GM12878 (cell line): ENCODE measurements at regions not wholly inside any gene's neighbourhood (a gene's known extent, or its start where the extent isn't known, plus 50 kb on each side); places are given as distances from the start of the nearest gene placed in this dataset.

Experiments used
- ATAC-seq: fragments of 200-7000 bp; cut with Tn5 transposase; 3 replicates; pipeline ENCODE4 v1.9.1; 2020; ENCODE audit warnings: mild to moderate bottlenecking, moderate library complexity
- BruUV-seq: library from RNA; stranded (reverse); fragments of 400-500 nt; replicated peaks from 2 replicates; lab custom pipeline; 2021; lab: Mats Ljungman, UMichigan
- CTCF ChIA-PET: fragments of 300-600 bp; sonication (Branson Sonifier 250); formaldehyde crosslinking; extraction: SDS; loops from one replicate; lab custom pipeline; 2021; ENCODE audit warnings: inconsistent platforms; lab: Yijun Ruan, JAX
- POLR2A ChIA-PET: fragments of 350-600 bp; formaldehyde crosslinking; extraction: SDS; loops from one replicate; lab custom pipeline; 2021; ENCODE audit warnings: inconsistent platforms; lab: Charles Lee
- RAD21 ChIA-PET: fragments of 300-600 bp; sonication (Branson Sonifier 250); formaldehyde crosslinking; loops from one replicate; lab custom pipeline; 2023; ENCODE audit warnings: antibody characterized with exemption; ENCODE audit not compliant: unreplicated experiment; lab: Charles Lee
- SMC1A ChIA-PET: fragments of 300-600 bp; sonication (Branson Sonifier 250); formaldehyde crosslinking; loops from one replicate; lab custom pipeline; 2023; ENCODE audit not compliant: unreplicated experiment, uncharacterized antibody; lab: Charles Lee
- DNase-seq: peaks from one replicate; pipeline ENCODE4 v3.0.0-alpha.2; 2011; ENCODE audit warnings: low read depth, low spot score
- FAIRE-seq: peaks from 3 replicates; lab custom pipeline; 2011; peaks lifted over from hg19 to GRCh38; lab: Jason Lieb, UNC
- H2AFZ ChIP-seq: 2 replicates; pipeline ENCODE4 v1.6.0; 2011; ENCODE audit warnings: low read depth, low read length, control low read depth; ENCODE audit not compliant: control insufficient read depth
- H3K27ac ChIP-seq: 2 replicates; pipeline ENCODE4 v1.5.1; 2011; ENCODE audit warnings: control low read depth; ENCODE audit not compliant: control insufficient read depth, insufficient read depth
- H3K27me3 ChIP-seq, 2 experiments: replicated peaks in 1 of 2; 2 replicates each; pipeline versions ENCODE4 v1.6.0 to v1.6.1; 2011; ENCODE audit warnings: low read length in 1 of 2; ENCODE audit not compliant: control insufficient read depth in 2 of 2, insufficient read depth in 2 of 2
- H3K36me3 ChIP-seq, 2 experiments: 2 replicates each; pipeline ENCODE4 v1.5.1; 2011; ENCODE audit warnings: low read length in 1 of 2; ENCODE audit not compliant: control insufficient read depth in 2 of 2, insufficient read depth in 2 of 2
- H3K4me1 ChIP-seq: 2 replicates; pipeline ENCODE4 v1.6.1; 2011; ENCODE audit warnings: mild to moderate bottlenecking, low read length, moderate library complexity, mixed read lengths; ENCODE audit not compliant: control insufficient read depth, insufficient read depth
- H3K4me2 ChIP-seq: 2 replicates; pipeline ENCODE4 v1.6.0; 2011; ENCODE audit warnings: control low read depth; ENCODE audit not compliant: control insufficient read depth, insufficient read depth
- H3K4me3 ChIP-seq: fragments of 200-600 bp; sonication (generic); 2 replicates; pipeline ENCODE4 v1.5.1; 2016
- H3K79me2 ChIP-seq: 2 replicates; pipeline ENCODE4 v1.6.0; 2011; ENCODE audit warnings: low read length; ENCODE audit not compliant: control insufficient read depth, insufficient read depth
- H3K9ac ChIP-seq: 2 replicates; pipeline ENCODE4 v1.8.0; 2011; ENCODE audit warnings: low read length, control low read depth, mixed read lengths; ENCODE audit not compliant: control insufficient read depth, insufficient read depth
- H3K9me3 ChIP-seq: replicated peaks from 3 replicates; pipeline ENCODE4 v1.5.1; 2011; ENCODE audit warnings: mild to moderate bottlenecking, low read length; ENCODE audit not compliant: control insufficient read depth, insufficient read depth
- H4K20me1 ChIP-seq: 2 replicates; pipeline ENCODE4 v1.6.0; 2011; ENCODE audit not compliant: control insufficient read depth, insufficient read depth
- ASH2L ChIP-seq: fragments of 300-600, 200-600 bp; sonication (generic); IDR thresholded peaks from 2 replicates; pipeline ENCODE4 v1.6.1; 2017; ENCODE audit warnings: low read depth, mild to moderate bottlenecking, borderline replicate concordance
- ATF2 ChIP-seq: IDR thresholded peaks from 2 replicates; pipeline ENCODE4 v1.6.1; 2012; ENCODE audit warnings: low read length, inconsistent platforms
- E2F8 ChIP-seq: fragments of 450-650 bp; IDR thresholded peaks from 2 replicates; pipeline ENCODE4 v1.6.1; 2018; ENCODE audit warnings: mild to moderate bottlenecking, low read depth, moderate library complexity; ENCODE audit not compliant: partially characterized antibody
- HSF1 ChIP-seq: fragments of 150-350 bp; IDR thresholded peaks from 2 replicates; pipeline ENCODE4 v1.6.1; 2014; ENCODE audit warnings: mild to moderate bottlenecking, low read depth, low read length
- NR2C1 ChIP-seq: fragments of 450-650 bp; IDR thresholded peaks from 2 replicates; pipeline ENCODE4 v1.6.1; 2017; ENCODE audit warnings: antibody characterized with exemption, mild to moderate bottlenecking, moderate library complexity
- PAX8 ChIP-seq: fragments of 450-650 bp; IDR thresholded peaks from 2 replicates; pipeline ENCODE4 v1.6.1; 2017; ENCODE audit warnings: mild to moderate bottlenecking, moderate library complexity
- POLR2A ChIP-seq: IDR thresholded peaks from 2 replicates; pipeline ENCODE4 v1.6.1; 2011; ENCODE audit warnings: low read depth, mild to moderate bottlenecking, low read length
- WRNIP1 ChIP-seq: IDR thresholded peaks from 2 replicates; pipeline ENCODE4 v1.6.1; 2011; ENCODE audit warnings: low read depth, low read length, improper control_type of control experiment, borderline replicate concordance
- ZSCAN29 ChIP-seq: fragments of 450-650 bp; IDR thresholded peaks from 2 replicates; pipeline ENCODE4 v1.6.1; 2017; ENCODE audit warnings: mild to moderate bottlenecking, moderate library complexity
- WGBS: methylation state at CpG from one replicate; pipeline ENCODE4 v1.1.6; 2016; ENCODE audit warnings: low lambda C conversion rate; ENCODE audit not compliant: insufficient replicate concordance, insufficient coverage; ENCODE audit errors: missing lambda C conversion rate; 5-methylcytosine and 5-hydroxymethylcytosine counted together
- in situ Hi-C: fragments of 300-500 bp; cut with MboI; formaldehyde crosslinking; loops from 9 replicates; pipeline ENCODE4 v1.14.3; 2018; ENCODE audit warnings: mixed read lengths
- intact Hi-C: fragments of 100-400 bp; cut with micrococcal nuclease; formaldehyde crosslinking; loops from one replicate; pipeline ENCODE4 v1.14.2; 2022; ENCODE audit not compliant: unreplicated experiment
- TF ChIP-seq, protein P1 (sequence below): fragments of 450-650 bp; formaldehyde crosslinking; IDR thresholded peaks from 2 replicates; pipeline ENCODE4 v1.5.0; 2022; ENCODE audit warnings: mild to moderate bottlenecking, missing genetic modification characterization
- TF ChIP-seq, protein P2 (sequence below): fragments of 450-650 bp; IDR thresholded peaks from 2 replicates; pipeline ENCODE4 v1.6.1; 2016; ENCODE audit warnings: mild to moderate bottlenecking

DNA sequence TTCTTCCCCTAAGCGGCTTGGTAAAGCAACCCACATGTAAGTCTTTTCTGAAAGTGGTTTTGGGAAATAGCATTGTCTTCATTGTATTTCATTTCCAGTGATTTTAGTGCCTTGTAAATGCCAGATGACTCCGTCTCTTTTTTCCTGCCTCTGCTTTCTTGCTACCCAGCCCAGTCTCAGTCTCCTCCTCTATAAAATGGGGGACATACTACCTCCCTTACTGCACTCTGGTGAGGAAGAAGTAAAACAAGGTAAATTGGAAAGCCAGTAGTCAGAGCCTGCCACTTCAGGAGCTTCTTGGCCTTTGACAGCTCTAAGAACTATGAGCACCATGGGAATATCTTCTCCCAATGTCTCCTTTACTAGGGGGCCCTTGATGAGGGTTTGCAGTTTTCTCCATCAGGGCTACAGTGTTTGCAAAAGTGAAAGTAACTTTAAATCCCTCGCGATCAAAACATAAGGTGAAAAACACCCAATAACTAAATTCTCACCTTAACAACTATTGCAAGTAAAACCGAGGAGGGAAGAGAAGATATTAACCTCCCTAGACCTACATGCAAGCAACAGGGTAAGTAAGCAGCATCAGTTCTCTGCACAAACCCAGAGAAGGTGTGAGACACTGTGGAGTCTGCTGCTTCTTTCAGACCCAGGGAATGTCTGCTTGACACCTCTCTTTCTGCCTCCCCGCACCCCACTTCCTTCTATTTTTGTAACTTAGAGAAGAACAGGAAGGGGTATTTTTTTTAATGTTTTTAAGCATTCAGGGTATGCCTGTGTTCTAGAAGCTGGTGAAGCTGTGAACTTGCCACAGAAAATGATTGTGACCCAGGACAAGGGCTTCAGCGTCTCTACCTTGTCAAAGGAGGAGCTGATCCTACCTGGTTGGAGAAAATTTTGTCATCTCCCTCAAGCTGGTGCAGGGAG lies 159.1 kb upstream of the EOMES start (continued):
- TF ChIP-seq E2F8 (no peak), ASH2L (no peak), NR2C1 (no peak), ATF2 (no peak)

DNA sequence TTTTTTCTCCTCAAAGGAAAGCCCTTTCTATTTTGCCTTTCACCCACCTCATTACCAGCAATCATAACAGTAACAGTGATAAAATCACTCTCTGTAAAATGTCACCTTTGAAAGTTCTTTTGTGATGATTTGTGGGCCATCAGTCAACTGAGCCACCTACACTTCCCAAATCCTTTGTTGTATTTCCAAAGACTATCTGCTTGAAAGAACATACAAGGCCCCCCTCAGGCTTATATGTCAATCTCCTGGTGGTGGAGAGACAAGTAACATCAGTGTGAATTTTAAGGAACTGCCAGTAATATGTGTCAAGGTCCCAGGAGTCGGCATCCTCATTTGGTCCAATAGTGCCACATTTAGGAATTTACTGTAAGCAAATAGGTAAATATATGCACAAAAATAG lies 161.1 kb upstream of the EOMES start:
- H3K27me3 ChIP-seq: no peaks in the 10 kb centered on the region
- intact Hi-C loops (no loop called here), in situ Hi-C loops (no loop called here)
- SMC1A ChIA-PET: no interaction called here
- no peaks in the 10 kb centered on the region for H3K79me2 ChIP-seq
- CTCF ChIA-PET: no interaction called here
- BruUV-seq: no TSS peak
- FAIRE-seq: no peak
- H2AFZ ChIP-seq: no peak overlapping the region
- DNase-seq: no peak
- H3K4me3 ChIP-seq: no peak overlapping the region
- ATAC-seq: no peak
- no peaks in the 10 kb centered on the region; the same call in 1 of the 2 replicates for H3K4me1 ChIP-seq
- 0% methylated on average over 1 of the region's 1 CpG for WGBS
- RAD21 ChIA-PET: no interaction called here
- H4K20me1 ChIP-seq: no peaks in the 10 kb centered on the region
- H3K9me3 ChIP-seq: no peaks in the 10 kb centered on the region
- H3K27ac ChIP-seq: no peak overlapping the region
- H3K4me2 ChIP-seq: no peak overlapping the region
- H3K9ac ChIP-seq: no peak overlapping the region
- POLR2A ChIA-PET: no interaction called here
- no peaks in the 10 kb centered on the region for H3K36me3 ChIP-seq
- TF ChIP-seq ZSCAN29: no peak
- no peak for TF ChIP-seq PAX8
- TF ChIP-seq POLR2A: no peak
- TF ChIP-seq, protein P1, sequence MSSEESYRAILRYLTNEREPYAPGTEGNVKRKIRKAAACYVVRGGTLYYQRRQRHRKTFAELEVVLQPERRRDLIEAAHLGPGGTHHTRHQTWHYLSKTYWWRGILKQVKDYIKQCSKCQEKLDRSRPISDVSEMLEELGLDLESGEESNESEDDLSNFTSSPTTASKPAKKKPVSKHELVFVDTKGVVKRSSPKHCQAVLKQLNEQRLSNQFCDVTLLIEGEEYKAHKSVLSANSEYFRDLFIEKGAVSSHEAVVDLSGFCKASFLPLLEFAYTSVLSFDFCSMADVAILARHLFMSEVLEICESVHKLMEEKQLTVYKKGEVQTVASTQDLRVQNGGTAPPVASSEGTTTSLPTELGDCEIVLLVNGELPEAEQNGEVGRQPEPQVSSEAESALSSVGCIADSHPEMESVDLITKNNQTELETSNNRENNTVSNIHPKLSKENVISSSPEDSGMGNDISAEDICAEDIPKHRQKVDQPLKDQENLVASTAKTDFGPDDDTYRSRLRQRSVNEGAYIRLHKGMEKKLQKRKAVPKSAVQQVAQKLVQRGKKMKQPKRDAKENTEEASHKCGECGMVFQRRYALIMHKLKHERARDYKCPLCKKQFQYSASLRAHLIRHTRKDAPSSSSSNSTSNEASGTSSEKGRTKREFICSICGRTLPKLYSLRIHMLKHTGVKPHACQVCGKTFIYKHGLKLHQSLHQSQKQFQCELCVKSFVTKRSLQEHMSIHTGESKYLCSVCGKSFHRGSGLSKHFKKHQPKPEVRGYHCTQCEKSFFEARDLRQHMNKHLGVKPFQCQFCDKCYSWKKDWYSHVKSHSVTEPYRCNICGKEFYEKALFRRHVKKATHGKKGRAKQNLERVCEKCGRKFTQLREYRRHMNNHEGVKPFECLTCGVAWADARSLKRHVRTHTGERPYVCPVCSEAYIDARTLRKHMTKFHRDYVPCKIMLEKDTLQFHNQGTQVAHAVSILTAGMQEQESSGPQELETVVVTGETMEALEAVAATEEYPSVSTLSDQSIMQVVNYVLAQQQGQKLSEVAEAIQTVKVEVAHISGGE: no peak
- no peak for TF ChIP-seq WRNIP1
- TF ChIP-seq HSF1: no peak
- TF ChIP-seq, protein P2, sequence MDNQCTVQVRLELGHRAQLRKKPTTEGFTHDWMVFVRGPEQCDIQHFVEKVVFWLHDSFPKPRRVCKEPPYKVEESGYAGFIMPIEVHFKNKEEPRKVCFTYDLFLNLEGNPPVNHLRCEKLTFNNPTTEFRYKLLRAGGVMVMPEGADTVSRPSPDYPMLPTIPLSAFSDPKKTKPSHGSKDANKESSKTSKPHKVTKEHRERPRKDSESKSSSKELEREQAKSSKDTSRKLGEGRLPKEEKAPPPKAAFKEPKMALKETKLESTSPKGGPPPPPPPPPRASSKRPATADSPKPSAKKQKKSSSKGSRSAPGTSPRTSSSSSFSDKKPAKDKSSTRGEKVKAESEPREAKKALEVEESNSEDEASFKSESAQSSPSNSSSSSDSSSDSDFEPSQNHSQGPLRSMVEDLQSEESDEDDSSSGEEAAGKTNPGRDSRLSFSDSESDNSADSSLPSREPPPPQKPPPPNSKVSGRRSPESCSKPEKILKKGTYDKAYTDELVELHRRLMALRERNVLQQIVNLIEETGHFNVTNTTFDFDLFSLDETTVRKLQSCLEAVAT: no peak
